Right renal pelvis (tissue), 4 donors: ENCODE measurements at regions not wholly inside any gene's neighbourhood (a gene's known extent, or its start where the extent isn't known, plus 50 kb on each side); places are given as distances from the start of the nearest gene placed in this dataset.
A peak's percentile ranks its signal among the peaks of the same experiment; 100 is the strongest.

ENCODE experiments used
- DNase-seq, 4 donors: peaks; one replicate each; pipeline ENCODE4 v3.0.0-alpha.2; 2013; ENCODE audit warnings: low read depth in 4 of 4, low spot score in 3 of 4, missing footprints in 1 of 4

- no peak for DNase-seq
These were observed 215.0 kb upstream of the IER5L start for GRCh38 chr9:129393064-129393463.

- DNase-seq: no peak
These were observed 214.1 kb upstream of the IER5L start for GRCh38 chr9:129392093-129392541.

- no peak for DNase-seq
These were observed 213.2 kb upstream of the IER5L start for GRCh38 chr9:129391221-129391661.

GRCh38 chr9:129390541-129390940, 212.5 kb upstream of the IER5L start:
- DNase-seq: no peak

- DNase-seq: no peak
These were observed 209.8 kb upstream of the IER5L start for GRCh38 chr9:129387822-129388221.

- no peak for DNase-seq
These were observed 208.7 kb upstream of the IER5L start for GRCh38 chr9:129386812-129387177.

- no peak for DNase-seq
These were observed 207.3 kb upstream of the IER5L start for GRCh38 chr9:129385211-129385934.

- no peak for DNase-seq
These were observed 206.6 kb upstream of the IER5L start for GRCh38 chr9:129384491-129385210.

GRCh38 chr9:129383561-129384490, 205.8 kb upstream of the IER5L start:
- no peak for DNase-seq

- DNase-seq: peak in 1 of 4 donors; percentile 70
These were observed 205.0 kb upstream of the IER5L start for GRCh38 chr9:129383019-129383560.

GRCh38 chr9:129382281-129383018, 204.4 kb upstream of the IER5L start:
- DNase-seq: no peak

GRCh38 chr9:129381481-129381957, 203.5 kb upstream of the IER5L start:
- no peak for DNase-seq

GRCh38 chr9:129380961-129381401, 202.9 kb upstream of the IER5L start:
- DNase-seq: no peak

- no peak for DNase-seq
These were observed 201.8 kb upstream of the IER5L start for GRCh38 chr9:129379886-129380285.

- DNase-seq: no peak
These were observed 201.2 kb upstream of the IER5L start for GRCh38 chr9:129379181-129379836.

GRCh38 chr9:129377931-129378661, 200.0 kb upstream of the IER5L start:
- no peak for DNase-seq

GRCh38 chr9:129377181-129377580, 199.1 kb upstream of the IER5L start:
- DNase-seq: no peak

GRCh38 chr9:129375845-129376244, 197.8 kb upstream of the IER5L start:
- DNase-seq: no peak

- no peak for DNase-seq
These were observed 196.6 kb upstream of the IER5L start for GRCh38 chr9:129374651-129375050.
